Nephron progenitor cell (in vitro differentiated cells): ENCODE measurements at regions not wholly inside any gene's neighbourhood (a gene's known extent, or its start where the extent isn't known, plus 50 kb on each side); places are given as distances from the start of the nearest gene placed in this dataset.
"Not testable (repeated sequence)": the region's sequence is repeated elsewhere in the genome, so short reads cannot be mapped to it uniquely, and the experiment has no call there.

Experiments
- DNase-seq: peaks from one replicate; pipeline ENCODE4 v3.0.0; 2021
- H3K27ac Mint-ChIP-seq: 2 replicates; pipeline ENCODE4 v1.8.0; 2021; ENCODE audit warnings: mild to moderate bottlenecking, moderate library complexity, mixed read lengths
- H3K27me3 Mint-ChIP-seq: 2 replicates; pipeline ENCODE4 v1.8.0; 2021; ENCODE audit warnings: mild to moderate bottlenecking, low read depth, mixed read lengths; ENCODE audit not compliant: poor library complexity
- H3K36me3 Mint-ChIP-seq: 2 replicates; pipeline ENCODE4 v1.8.0; 2021; ENCODE audit warnings: low read depth, mixed read lengths
- H3K4me1 Mint-ChIP-seq: 2 replicates; pipeline ENCODE4 v1.8.0; 2021; ENCODE audit warnings: mixed read lengths
- H3K4me3 Mint-ChIP-seq: 2 replicates; pipeline ENCODE4 v1.8.0; 2021; ENCODE audit warnings: mild to moderate bottlenecking, moderate library complexity, mixed read lengths
- H3K9me3 Mint-ChIP-seq: 2 replicates; pipeline ENCODE4 v1.8.0; 2021; ENCODE audit warnings: mild to moderate bottlenecking, moderate library complexity, mixed read lengths
- CTCF ChIP-seq: fragments of 200-600 bp; sonication (generic); IDR thresholded peaks from 2 replicates; pipeline ENCODE4 v1.5.0; 2021; ENCODE audit warnings: antibody characterized with exemption

DNA sequence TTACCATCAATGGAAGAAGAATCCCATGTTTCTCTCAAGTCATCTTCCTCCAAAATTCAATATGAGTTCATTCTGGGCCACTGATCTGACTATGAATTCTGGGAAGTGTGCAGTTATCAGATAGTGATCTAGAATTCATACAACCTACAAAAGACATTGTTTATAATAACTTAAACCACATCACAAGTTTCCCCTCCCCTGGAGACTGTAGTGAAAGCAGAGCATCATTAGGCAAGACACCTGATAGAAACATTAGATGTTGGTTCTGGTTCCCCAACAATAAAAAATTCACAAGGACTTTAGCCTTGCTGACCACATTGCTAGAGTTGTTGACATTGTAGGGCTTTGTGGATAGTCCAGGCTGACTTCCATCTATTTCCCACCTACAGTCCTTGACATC is 506.4 kb upstream of the JAG1 start:
- Mint-ChIP-seq H3K4me1 (no peaks in the 10 kb centered on the region), H3K36me3 (peaks cover 5% of the 10 kb centered on the region), H3K27ac (no peak overlapping the region), H3K9me3 (peaks cover 30% of the 10 kb centered on the region), H3K4me3 (no peak overlapping the region), H3K27me3 (no peaks in the 10 kb centered on the region)
- no peak for TF ChIP-seq CTCF
- no peak for DNase-seq

GRCh38 chr20:11181129-11181528 is 507.3 kb upstream of the JAG1 start:
- DNase-seq, H3K4me1 Mint-ChIP-seq, H3K36me3 Mint-ChIP-seq, H3K27ac Mint-ChIP-seq, H3K4me3 Mint-ChIP-seq, H3K27me3 Mint-ChIP-seq: not testable (repeated sequence)
- peaks cover 36% of the 10 kb centered on the region for H3K9me3 Mint-ChIP-seq

DNA sequence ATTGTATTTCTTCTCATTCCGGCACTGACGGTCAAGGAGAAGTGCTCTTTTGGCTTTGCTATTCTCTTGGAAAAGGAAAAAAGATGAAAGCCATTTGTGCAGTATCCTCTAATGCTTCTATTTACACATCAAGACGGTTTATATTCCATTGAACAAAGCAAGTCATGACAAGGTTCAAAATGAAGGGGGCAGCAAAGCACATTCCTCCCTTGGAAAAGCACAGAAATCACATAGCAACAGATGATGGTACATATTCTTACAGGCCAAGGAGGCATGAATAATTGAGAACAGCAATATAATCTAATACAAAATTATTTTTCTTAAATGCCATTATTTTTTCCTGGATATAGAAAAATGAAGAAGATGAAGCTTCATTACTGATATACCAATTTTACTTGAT is 508.2 kb upstream of the JAG1 start:
- Mint-ChIP-seq H3K36me3 (peaks cover 5% of the 10 kb centered on the region), H3K4me3 (no peak overlapping the region), H3K4me1 (no peaks in the 10 kb centered on the region), H3K27ac (no peak overlapping the region), H3K9me3 (peaks cover 41% of the 10 kb centered on the region), H3K27me3 (no peaks in the 10 kb centered on the region)
- TF ChIP-seq CTCF, result no peak
- no peak for DNase-seq

GRCh38 chr20:11182720-11183119 is 508.9 kb upstream of the JAG1 start:
- no peak overlapping the region for H3K27ac Mint-ChIP-seq
- no peaks in the 10 kb centered on the region for H3K4me1 Mint-ChIP-seq
- no peak overlapping the region for H3K4me3 Mint-ChIP-seq

GRCh38 chr20:11186301-11187008 is 512.7 kb upstream of the JAG1 start:
- peaks cover 30% of the 10 kb centered on the region for H3K9me3 Mint-ChIP-seq
- H3K36me3 Mint-ChIP-seq, result no peaks in the 10 kb centered on the region
- TF ChIP-seq CTCF, result no peak
- no peaks in the 10 kb centered on the region for H3K27me3 Mint-ChIP-seq
- no peak overlapping the region for H3K27ac Mint-ChIP-seq
- peaks cover 16% of the 10 kb centered on the region for H3K4me1 Mint-ChIP-seq
- no peak overlapping the region for H3K4me3 Mint-ChIP-seq
- no peak for DNase-seq

More at GRCh38 chr20:11182720-11183119, 508.9 kb upstream of the JAG1 start:
- Mint-ChIP-seq H3K36me3 (peaks cover 5% of the 10 kb centered on the region), H3K27me3 (no peaks in the 10 kb centered on the region), H3K9me3 (peaks cover 45% of the 10 kb centered on the region)
- no peak for TF ChIP-seq CTCF
- no peak for DNase-seq

- no peaks in the 10 kb centered on the region for H3K27me3 Mint-ChIP-seq
- DNase-seq, result no peak
- H3K36me3 Mint-ChIP-seq, result no peaks in the 10 kb centered on the region
- H3K4me1 Mint-ChIP-seq, result peaks cover 33% of the 10 kb centered on the region
- H3K4me3 Mint-ChIP-seq, result no peak overlapping the region
- no peak overlapping the region for H3K27ac Mint-ChIP-seq
- H3K9me3 Mint-ChIP-seq, result peaks cover 27% of the 10 kb centered on the region
- TF ChIP-seq CTCF, result no peak
Measured at GRCh38 chr20:11188843-11189603, 515.2 kb upstream of the JAG1 start.
